GM19372 (cell line): ENCODE measurements at regions not wholly inside any gene's neighbourhood (a gene's known extent, or its start where the extent isn't known, plus 50 kb on each side); places are given as distances from the start of the nearest gene placed in this dataset.
"Not testable (repeated sequence)": the region's sequence is repeated elsewhere in the genome, so short reads cannot be mapped to it uniquely, and the experiment has no call there.

Source experiments
- ATAC-seq: cut with Tn5 transposase; IDR thresholded peaks from one replicate; pipeline ENCODE4 v1.9.1; 2021; ENCODE audit warnings: mild to moderate bottlenecking, low read depth, moderate library complexity; ENCODE audit not compliant: unreplicated experiment

DNA sequence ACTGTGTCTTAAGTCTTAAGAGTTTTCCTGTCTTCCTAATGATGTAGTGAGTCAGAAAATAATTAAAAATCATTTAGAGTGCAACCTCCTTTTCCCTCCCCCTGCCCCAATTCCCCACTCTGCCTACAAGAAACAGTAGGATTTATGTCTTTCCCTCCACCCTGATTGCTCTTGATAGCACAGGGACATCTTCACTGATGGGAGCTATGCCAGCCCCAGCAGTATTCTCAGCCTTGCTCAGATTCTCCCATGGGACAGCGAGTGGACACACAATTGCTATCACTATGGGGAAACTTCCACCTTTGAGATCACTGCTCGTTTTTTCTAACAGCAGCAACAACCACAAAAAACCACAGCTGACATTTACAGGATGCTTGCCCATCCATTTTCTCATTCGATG lies 216.6 kb upstream of the PLXNA2 start:
- ATAC-seq: no peak

- ATAC-seq: no peak
These were observed 217.5 kb upstream of the PLXNA2 start for GRCh38 chr1:208461680-208462079.

- ATAC-seq: no peak
These were observed 218.6 kb upstream of the PLXNA2 start for GRCh38 chr1:208462761-208463160.

DNA sequence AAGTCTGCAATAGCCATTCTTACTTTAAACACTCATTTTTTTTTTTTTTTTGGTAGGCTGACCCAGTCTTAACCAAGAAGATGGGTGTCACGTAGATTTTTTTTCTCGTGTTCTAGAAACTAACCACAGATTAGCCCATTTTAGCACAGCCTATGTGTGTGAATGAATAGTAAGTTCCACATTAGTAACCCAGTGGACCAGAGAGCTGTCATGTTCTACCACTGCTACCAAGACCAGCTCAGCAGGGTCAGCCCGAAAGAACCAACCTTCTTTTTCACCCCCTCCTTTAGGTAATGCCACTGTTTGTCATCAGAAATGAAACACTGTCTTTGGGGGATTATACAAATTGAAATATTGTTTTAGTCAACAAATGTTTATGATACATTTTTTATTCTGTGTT lies 221.1 kb upstream of the PLXNA2 start:
- ATAC-seq: no peak

DNA sequence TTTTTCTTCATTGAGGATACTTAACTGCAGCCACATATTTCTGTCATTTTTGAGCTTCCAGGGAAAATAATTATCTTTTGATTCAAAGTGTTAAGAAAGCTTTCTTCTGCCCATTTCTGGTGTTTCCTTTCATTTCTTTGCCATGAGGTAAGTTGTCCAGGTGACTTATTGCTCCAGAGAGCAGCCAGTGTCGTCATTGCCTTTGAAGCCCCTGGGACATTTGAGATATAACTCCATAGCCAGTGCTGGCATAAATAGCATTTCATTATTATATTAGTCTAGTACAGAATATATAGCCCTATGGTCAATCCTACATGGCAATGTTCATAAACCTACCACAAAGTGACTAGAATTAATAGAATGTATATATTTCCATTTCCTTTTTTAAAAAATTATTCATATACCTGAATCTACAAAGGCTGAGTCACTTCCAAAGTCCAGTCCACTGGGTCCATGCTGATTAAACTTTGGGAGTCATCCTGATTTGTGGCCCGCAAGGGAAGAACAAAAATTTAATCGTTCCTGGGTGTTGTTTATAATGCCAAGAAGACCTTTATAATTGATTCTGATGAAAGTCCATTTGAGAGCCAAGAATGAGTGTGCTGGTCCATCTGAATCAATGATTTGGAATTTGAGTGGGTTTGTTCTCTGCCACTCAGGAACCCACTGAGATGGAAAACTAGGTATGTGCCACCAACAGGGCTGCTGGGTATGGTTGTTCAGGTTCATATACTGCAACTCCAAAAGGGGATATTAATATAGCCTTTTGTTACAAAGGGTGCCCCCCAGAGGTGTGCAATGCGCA lies 221.8 kb upstream of the PLXNA2 start:
- no peak for ATAC-seq

DNA sequence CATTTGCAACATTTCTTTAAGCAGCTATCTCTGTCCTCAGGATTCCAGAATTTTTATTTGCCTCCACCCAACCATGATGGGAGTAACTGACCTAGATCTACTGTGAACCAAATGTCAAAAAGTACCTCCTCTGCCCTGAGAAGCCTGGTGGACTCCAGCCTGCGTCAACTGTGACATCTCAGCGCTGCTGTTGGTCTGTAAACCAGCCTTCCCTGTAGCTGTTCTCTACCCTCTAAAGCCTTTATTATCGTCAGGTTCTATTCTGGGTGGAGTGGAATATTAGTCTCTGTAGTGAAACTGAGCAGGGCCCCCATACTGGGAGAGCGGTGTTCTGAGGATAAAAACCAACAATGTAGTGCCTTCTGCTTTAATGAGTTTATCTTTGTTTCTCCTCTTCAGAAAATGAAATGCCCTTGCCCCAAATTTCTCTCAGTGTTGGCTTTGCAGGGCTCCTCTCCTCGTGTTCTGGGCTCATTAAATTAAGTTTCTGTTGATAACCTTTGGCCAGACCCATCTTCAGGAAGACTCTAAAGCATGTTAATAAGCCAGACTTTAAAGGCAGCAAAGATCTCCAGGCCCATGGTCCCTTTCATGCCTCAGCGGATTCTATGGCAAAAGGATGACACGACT lies 223.1 kb upstream of the PLXNA2 start:
- no peak for ATAC-seq

DNA sequence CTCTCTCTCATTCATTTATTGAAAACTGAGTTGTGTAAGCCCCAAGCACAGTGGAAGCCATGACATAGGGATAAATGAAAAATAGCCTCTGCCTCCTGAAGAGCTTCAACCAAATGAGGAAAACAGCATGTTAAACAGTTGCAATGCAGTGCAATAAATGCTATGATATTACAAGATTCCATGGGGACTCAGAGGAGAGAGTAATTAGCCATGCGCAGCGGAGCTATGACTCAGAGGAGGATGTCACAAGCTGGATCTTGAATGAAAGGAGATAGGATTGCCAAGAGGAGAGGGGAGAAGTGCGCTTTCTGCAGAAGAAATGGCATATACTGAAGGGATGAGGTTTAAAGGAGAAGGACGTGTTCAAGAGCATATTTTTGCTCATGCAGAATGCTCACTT lies 231.3 kb upstream of the PLXNA2 start:
- no peak for ATAC-seq

GRCh38 chr1:208475951-208476845 lies 232.0 kb upstream of the PLXNA2 start:
- no peak for ATAC-seq

GRCh38 chr1:208476846-208477170 lies 232.6 kb upstream of the PLXNA2 start:
- no peak for ATAC-seq

DNA sequence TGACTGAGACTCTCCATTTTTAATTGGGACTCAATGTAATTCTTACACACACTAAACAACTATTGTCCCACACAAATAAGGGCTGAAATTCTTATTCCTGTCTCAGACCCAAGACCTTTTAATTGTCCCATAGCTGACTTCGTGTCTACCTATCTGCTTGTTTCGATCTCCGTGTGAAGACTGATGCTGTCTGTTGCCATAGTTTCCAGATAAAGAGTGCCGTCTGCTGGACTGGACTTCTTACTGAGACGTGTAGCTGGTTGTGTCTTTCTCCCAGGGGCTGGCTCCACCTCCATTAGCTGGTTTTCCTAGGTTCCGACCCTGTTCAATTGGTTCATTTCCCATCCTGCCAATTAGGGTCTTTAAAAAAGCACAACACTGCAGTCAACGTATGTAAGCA lies 235.3 kb upstream of the PLXNA2 start:
- no peak for ATAC-seq

DNA sequence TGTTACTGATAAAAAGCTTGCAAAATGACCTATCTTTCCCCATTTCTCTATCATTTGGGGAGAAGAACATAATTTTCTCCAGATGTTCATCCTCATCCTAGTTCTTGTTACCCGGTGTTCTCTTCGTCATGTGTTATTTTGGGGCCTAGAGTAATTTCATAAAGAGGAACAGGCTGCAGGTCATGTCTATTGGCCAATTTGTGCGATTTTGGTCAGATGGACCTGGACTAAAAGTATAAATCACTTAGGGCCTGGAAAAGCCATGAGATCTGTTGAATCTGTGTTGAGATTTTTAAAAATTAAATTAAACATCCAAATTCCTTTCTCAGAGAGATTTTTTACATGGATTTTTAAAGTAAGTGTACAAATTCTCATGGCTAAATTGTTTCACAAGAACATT lies 241.3 kb upstream of the PLXNA2 start:
- ATAC-seq: no peak

DNA sequence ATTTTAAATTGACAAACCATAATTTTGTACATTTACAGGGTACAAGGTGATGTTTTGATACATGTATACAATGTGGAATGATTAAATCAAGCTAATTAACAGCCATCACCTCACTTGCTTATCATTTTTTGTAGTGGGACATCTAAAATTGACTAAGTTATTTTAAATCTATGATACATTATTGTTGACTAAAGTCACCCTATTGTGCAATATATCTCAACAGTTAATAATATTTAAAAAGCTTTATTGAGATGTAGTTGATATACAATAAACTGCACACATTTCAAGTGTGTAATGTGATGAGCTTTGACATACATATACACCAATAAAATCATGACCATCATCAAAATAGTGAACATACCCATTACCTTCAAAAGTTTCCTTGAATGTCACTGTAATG lies 242.5 kb upstream of the PLXNA2 start:
- ATAC-seq: no peak

- ATAC-seq: not testable (repeated sequence)
These were observed 244.2 kb upstream of the PLXNA2 start for GRCh38 chr1:208488432-208488831.

GRCh38 chr1:208496467-208497371 lies 252.5 kb upstream of the PLXNA2 start:
- ATAC-seq: no peak

DNA sequence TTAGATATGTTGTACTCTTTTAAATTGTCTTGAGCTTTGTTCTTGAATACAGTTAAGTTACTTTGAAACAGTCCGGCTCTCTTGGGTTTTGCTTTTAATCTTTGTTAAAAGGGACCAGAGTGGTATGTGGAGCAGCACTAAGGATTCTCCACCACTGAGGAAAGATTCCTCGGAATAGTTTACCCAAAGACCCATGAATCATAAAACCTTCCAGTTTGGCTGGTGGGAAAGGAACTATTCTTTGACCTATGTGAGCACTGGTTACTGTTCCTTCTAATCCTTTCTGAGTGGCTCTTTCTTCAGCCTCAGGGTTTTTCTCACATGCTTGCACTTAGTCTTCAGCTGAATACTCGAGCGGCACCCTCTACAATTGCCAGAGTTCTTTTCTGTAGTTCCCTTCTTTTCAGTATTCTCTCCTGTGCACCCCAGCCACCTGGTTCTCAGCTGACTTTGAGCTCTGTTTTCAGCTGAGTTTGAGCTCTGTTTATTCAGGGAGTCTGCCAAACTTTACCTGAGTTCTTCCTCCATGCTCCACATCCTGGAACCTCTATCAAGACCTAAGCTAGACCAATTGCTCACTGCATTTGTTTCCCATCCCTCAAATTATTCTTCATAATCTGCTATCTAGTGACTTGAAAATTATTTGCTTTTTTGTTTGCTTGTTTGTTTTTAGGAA lies 253.8 kb upstream of the PLXNA2 start:
- ATAC-seq: no peak

DNA sequence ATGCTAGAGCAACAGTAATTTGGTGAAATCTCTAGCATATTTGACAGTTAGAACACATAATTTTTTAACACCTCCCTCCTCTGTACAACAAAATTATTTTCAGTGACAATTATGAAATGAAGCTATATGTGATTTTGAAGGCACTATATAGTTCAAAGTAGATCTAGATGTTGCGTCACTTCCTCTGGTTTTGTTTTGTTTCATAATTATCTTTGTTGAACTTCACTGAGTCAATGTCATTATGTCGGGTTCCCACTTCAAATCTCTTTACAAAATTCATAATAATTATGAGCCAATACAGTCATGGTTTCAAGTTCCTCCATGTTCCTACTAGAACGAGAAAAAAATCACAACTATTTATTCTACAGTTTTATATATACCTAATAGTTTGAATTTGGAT lies 254.8 kb upstream of the PLXNA2 start:
- ATAC-seq: no peak

GRCh38 chr1:208499601-208500000 lies 255.4 kb upstream of the PLXNA2 start:
- ATAC-seq: no peak

DNA sequence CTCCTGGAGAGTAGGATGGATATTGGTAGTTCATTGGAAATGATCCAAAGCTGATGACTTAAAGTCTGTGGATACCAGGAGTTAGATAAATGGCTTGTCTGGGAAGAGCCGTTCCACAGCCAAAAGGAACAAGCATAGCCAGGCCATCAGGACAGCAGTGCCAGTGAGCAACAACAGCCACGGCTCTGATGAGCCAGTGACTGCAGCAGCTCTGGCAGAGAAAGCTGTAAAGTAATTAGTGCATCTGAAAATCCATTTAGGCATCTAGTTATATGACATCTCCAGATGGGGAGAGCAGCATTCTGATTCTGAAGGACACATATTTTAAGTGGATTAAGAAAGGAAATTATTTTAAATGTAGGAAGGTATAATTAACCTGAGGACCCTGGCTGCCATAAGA lies 256.2 kb upstream of the PLXNA2 start:
- ATAC-seq: no peak

DNA sequence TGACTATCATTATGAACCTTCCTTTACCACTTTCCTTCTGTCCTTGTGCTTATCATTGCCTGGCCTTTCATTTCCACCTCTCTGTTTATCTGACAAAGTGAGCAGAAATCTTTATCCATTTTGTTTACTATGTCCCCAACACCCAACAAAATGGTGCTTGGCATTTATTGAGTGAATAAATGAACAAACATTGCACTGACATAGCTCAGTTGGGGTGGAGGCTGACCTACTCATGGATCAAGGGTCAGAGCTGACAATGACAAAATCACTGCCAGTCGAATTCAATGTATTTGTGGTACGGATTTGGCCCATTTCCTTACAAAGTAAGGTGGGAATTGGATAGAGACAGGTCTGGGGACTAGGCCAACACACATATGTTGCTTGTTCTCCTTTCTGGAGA lies 257.4 kb upstream of the PLXNA2 start:
- ATAC-seq: no peak

DNA sequence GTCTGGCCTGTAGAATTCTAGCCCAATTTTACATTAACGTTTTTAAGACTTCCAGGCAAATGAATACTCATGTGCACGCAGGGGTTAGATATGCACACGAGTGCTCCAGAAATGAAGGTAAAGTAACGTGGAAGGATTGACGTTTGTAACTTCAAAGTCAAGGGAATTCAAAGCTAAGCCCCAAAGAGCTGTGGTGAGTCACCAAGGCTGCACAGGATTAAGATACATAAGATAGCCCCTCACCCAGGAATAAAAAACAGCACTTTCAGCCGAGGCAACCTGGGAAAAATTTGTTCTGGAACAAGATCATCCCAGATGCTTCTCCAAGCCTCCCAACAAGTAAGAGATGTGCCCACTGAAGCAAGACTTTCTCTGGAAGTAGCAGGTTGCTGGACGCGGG lies 259.6 kb upstream of the PLXNA2 start:
- no peak for ATAC-seq
